Activated CD8-positive, alpha-beta memory T cell treated with anti-CD3 and anti-CD28 coated beads for 36 hours (primary cell): ENCODE measurements at regions not wholly inside any gene's neighbourhood (a gene's known extent, or its start where the extent isn't known, plus 50 kb on each side); places are given as distances from the start of the nearest gene placed in this dataset.

Source experiments
- CTCF ChIA-PET: fragments of 350-600 bp; sonication (Branson Sonifier 250); formaldehyde crosslinking; loops from one replicate; lab custom pipeline; 2021; ENCODE audit warnings: antibody characterized with exemption; lab: Charles Lee
- POLR2A ChIA-PET: fragments of 350-600 bp; sonication (Branson Sonifier 250); formaldehyde crosslinking; loops from one replicate; lab custom pipeline; 2021; ENCODE audit warnings: antibody characterized with exemption; lab: Charles Lee

- ChIA-PET POLR2A (no interaction called here), CTCF (no interaction called here)
These were observed 177.3 kb downstream of the SEC14L1 start for GRCh38 chr17:77318021-77318420.

GRCh38 chr17:77318491-77319210 lies 177.9 kb downstream of the SEC14L1 start:
- CTCF ChIA-PET: interaction anchor here (0.6 kb wide), 1 partner anchor 177 kb away, joined by 3 read pairs; no protein-coding TSS in a partner anchor
- POLR2A ChIA-PET: no interaction called here

GRCh38 chr17:77319211-77320043 lies 178.7 kb downstream of the SEC14L1 start:
- ChIA-PET POLR2A (no interaction called here), CTCF (interaction anchor here (0.6 to 1.5 kb wide), 2 partner anchors 10 to 177 kb away, joined by 3 to 4 read pairs; no protein-coding TSS in a partner anchor)

GRCh38 chr17:77320044-77320440 lies 179.3 kb downstream of the SEC14L1 start:
- ChIA-PET POLR2A (no interaction called here), CTCF (interaction anchor here (1.5 kb wide), 1 partner anchor 10 kb away, joined by 4 read pairs; no protein-coding TSS in a partner anchor)

GRCh38 chr17:77320485-77321256 lies 179.9 kb downstream of the SEC14L1 start:
- ChIA-PET CTCF (interaction anchor here (1.5 kb wide), 1 partner anchor 9 kb away, joined by 4 read pairs; no protein-coding TSS in a partner anchor), POLR2A (no interaction called here)

- ChIA-PET CTCF (interaction anchor here (0.7 to 1.6 kb wide), 2 partner anchors 9 to 33 kb away, joined by 3 read pairs; no protein-coding TSS in a partner anchor), POLR2A (interaction anchor here (0.6 kb wide), 1 partner anchor 68 kb away, joined by 3 read pairs; no protein-coding TSS in a partner anchor)
These were observed 181.1 kb downstream of the SEC14L1 start for GRCh38 chr17:77321649-77322513.

GRCh38 chr17:77322514-77323412 lies 182.0 kb downstream of the SEC14L1 start:
- CTCF ChIA-PET: interaction anchor here (0.8 to 1.6 kb wide), 2 partner anchors 8 to 118 kb away, joined by 3 read pairs; no protein-coding TSS in a partner anchor

GRCh38 chr17:77323413-77324171 lies 182.8 kb downstream of the SEC14L1 start:
- ChIA-PET CTCF (interaction anchor here (0.8 kb wide), 1 partner anchor 117 kb away, joined by 3 read pairs; no protein-coding TSS in a partner anchor), POLR2A (no interaction called here)

More at GRCh38 chr17:77322514-77323412, 182.0 kb downstream of the SEC14L1 start:
- POLR2A ChIA-PET: no interaction called here

GRCh38 chr17:77324227-77324626 lies 183.5 kb downstream of the SEC14L1 start:
- ChIA-PET POLR2A (no interaction called here), CTCF (interaction anchor here (1.4 kb wide), 1 partner anchor 77 kb away, joined by 3 read pairs; no protein-coding TSS in a partner anchor)

GRCh38 chr17:77325577-77326075 lies 184.9 kb downstream of the SEC14L1 start:
- CTCF ChIA-PET: interaction anchor here (0.7 to 1.4 kb wide), 6 partner anchors 15 to 169 kb away, joined by 3 to 4 read pairs (median 3); no protein-coding TSS in a partner anchor
- POLR2A ChIA-PET: no interaction called here

GRCh38 chr17:77326076-77326591 lies 185.4 kb downstream of the SEC14L1 start:
- ChIA-PET CTCF (interaction anchor here (0.7 to 1.4 kb wide), 3 partner anchors 15 to 106 kb away, joined by 3 to 4 read pairs (median 3); no protein-coding TSS in a partner anchor), POLR2A (no interaction called here)

- ChIA-PET POLR2A (no interaction called here), CTCF (interaction anchor here (1.0 kb wide), 1 partner anchor 94 kb away, joined by 3 read pairs; no protein-coding TSS in a partner anchor)
These were observed 185.9 kb downstream of the SEC14L1 start for GRCh38 chr17:77326636-77327035.

- CTCF ChIA-PET: interaction anchor here (1.0 kb wide), 1 partner anchor 94 kb away, joined by 3 read pairs; no protein-coding TSS in a partner anchor
- POLR2A ChIA-PET: no interaction called here
These were observed 186.4 kb downstream of the SEC14L1 start for GRCh38 chr17:77327181-77327565.

GRCh38 chr17:77327566-77328464 lies 187.0 kb downstream of the SEC14L1 start:
- POLR2A ChIA-PET: no interaction called here
- CTCF ChIA-PET: interaction anchor here (0.6 to 0.8 kb wide), 2 partner anchors 19 to 72 kb away, joined by 3 read pairs; no protein-coding TSS in a partner anchor
